ENCODE measurements at regions not wholly inside any gene's neighbourhood (a gene's known extent, or its start where the extent isn't known, plus 50 kb on each side); places are given as distances from the start of the nearest gene placed in this dataset.
A peak's percentile ranks its signal among the peaks of the same experiment; 100 is the strongest.

- no peak for DNase-seq (ENCODE audit: low spot score)
Observed at GRCh38 chr10:78247821-78248220, 214.2 kb downstream of the RPS24 start.

- DNase-seq (ENCODE audit: low spot score): no peak
Observed at GRCh38 chr10:78248651-78249464, 215.2 kb downstream of the RPS24 start.

DNA sequence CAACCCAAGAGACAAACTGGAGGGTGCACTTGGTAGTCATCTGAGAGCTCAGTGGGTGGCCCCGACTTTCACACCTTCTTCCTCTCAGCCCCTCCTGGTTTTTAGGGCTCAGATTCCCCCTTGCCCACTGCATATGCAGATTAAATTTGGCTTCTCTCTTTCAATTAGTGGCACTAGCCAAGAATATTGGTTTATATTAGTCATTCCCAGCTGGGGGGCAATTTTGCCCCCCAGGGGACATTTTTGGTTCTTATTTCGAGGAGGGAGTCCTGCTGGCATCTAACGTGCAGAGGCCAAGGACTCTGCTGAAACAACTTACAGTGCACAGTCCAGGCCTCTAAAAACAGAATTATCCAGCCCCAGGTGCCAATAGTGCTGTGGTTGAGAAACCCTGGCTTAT is 216.0 kb downstream of the RPS24 start:
- no peak for DNase-seq (ENCODE audit: low spot score)

- DNase-seq (ENCODE audit: low spot score): no peak
Observed at GRCh38 chr10:78250313-78251015, 216.8 kb downstream of the RPS24 start.

DNA sequence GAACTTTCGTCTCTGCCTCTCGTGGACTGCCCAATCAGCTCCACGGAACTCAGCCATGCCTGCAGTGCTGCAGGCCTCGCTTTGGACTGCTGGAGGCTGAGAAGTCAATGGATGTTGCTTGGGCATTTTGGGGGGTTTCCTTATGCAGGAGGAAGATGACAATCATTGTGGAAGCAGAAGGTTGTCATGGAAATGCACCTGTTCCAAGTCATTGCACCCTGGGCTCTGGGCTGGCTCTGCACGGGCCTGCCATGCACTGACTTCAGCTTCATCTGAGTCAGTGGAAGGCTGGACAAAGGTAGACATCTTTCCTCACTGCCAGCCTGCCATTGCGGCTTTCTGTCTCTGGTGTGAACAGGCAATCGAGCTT is 217.3 kb downstream of the RPS24 start:
- DNase-seq (ENCODE audit: low spot score): no peak

DNA sequence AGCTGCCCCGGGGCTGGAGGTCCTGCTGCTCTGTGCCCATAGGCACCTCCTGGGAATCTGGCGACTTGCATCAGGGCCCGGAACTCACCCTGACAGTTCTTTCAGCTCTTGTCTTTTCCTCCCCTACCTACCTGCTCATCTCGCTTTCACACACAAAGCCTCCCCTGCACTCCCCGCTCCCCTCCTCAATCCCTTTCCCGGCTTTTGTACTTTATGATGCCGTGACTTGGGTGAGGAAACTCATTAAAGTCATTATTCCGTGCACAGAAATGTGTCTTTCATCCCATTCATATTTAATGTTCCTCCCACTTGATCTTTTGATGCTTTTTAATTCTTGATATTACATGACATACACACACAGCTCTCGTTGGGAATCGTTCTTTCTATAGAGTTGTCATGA is 218.6 kb downstream of the RPS24 start:
- DNase-seq (ENCODE audit: low spot score): no peak

DNA sequence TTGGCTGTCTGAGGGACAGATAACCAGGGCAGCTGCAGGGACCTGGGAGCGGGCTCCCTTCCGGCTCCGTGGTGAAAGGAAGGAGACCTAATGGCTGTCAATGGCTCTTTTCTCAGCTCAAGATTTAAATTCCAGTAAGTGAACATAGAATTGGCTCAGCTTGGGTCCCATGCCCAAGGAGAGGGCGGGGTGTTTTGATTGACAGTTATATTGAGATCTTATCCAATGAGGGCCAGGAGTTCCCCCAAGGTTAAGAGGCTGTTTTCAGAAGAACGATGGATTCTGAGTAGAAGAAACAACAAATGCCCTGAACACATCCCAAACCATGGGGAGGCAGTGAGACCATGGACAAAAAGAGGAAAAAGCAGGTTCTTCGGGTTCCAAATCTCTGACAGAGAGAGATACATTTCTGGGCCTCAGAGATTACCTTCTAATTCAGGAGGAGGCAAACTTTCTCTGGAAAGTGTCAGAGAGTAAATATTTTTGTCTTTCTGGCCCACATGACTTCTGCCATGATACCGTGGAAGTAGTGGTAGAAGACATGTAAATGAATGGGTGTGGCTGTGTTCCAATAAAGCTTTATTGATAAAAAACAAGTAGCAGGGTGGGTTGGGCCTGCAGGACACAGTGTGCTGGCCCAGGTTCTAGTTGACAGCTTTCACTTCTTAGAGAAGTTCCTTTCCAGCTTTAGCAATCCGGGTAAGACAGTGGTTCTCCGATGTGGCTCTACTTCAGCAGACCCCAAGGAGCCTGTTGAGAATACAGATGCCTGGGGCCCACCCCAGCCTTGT is 219.6 kb downstream of the RPS24 start:
- no peak for DNase-seq (ENCODE audit: low spot score)

DNA sequence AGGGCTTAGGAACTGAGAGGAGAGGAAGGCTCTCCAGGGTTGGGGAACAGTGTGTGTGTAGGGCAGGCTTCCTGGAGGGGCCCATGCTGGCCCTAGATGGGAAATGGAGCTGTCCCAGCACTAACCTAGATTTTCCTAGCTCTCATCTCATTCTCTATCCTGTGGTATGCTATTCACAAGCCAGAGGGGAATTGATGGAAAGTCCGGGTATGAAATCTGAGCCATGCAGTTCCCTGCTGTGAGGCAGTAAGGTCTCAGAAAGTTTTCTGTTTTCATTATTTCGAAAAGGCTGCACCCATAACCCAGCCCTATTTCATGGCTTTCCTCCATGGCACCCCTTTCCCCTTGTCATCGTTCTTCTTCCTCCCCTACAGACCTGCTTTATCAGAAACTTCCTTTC is 220.3 kb downstream of the RPS24 start:
- DNase-seq (ENCODE audit: low spot score): no peak

DNA sequence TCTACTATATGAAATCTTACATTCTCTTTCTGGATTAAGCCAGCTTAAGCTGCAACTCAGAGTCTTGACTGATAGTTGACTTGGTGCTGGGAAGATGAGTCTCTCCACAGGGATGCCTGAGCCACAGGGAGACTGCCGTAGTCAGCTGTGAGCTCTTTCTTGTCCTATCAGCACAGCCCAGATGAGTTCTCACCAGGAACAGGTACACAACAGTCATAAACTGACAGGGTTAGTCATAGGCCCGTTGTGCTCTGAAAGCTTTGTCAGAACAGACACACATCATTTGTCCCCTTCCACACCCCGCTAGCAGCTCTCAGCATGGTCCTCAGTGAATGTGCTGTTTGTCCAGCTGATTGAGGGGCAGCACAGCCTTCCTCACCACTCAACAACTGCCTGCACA is 221.6 kb downstream of the RPS24 start:
- DNase-seq (ENCODE audit: low spot score): peak; percentile 44

DNA sequence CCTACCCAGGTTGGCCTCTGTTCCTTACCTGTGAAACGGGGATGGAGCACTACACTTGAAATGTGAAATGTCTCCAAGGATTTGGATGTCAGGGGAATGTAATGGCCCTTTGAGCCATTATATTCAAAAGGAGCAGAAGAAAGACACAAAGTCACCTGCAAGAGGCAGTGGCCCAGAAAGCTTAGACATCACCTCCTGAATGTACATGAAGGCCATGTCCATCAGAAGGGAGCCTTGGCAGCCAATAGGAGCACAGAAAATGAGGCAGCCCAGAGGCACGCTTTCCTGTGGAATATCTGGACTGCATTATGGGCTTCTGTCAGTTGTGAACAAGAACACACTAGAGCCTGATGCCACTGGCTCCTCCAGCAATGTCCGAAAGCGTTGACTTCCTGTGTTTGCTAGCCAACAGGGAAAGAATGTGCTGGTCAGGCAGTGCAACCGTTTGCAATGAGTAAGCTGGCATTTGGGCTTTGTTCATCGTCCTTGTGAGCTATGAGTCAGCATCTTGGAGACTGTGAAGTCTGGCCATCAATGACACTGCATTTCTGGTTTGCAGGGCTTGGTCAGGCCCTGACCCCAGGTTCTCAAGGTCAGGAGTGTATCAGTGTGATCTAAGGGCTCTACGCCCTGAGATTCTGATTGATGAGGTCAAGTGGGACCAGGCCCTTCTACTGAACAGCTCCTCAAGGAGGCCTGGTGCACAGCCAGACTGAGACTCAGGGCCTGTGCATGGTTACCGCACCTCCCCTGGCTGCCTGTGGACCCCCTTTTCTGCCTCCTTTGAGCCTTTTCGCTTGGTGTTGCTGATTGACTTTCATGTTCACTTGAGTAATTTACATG is 222.4 kb downstream of the RPS24 start:
- DNase-seq (ENCODE audit: low spot score): peak; percentile 98

GRCh38 chr10:78258323-78259030 is 224.8 kb downstream of the RPS24 start:
- DNase-seq (ENCODE audit: low spot score): no peak

- no peak for DNase-seq (ENCODE audit: low spot score)
Observed at GRCh38 chr10:78259391-78259790, 225.7 kb downstream of the RPS24 start.

DNA sequence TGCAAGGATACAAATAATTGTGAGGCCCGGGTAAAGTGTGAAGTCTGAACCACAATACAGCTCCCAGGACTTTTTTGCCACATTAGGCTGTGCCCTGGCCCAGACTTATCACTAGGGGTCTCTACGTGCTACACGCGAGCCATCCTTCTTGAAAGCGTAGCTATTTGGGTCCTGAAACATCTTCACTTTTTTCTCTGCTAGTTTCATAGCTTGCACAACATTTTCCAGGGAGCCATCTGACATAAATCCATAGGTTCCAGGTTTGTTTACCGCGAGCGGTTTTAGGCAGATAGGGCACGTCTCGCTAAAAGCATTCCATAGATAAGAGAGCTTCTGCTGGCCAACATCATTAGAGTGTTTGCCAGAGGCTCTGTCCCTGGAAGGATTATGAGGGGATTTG is 226.5 kb downstream of the RPS24 start:
- DNase-seq (ENCODE audit: low spot score): no peak

DNA sequence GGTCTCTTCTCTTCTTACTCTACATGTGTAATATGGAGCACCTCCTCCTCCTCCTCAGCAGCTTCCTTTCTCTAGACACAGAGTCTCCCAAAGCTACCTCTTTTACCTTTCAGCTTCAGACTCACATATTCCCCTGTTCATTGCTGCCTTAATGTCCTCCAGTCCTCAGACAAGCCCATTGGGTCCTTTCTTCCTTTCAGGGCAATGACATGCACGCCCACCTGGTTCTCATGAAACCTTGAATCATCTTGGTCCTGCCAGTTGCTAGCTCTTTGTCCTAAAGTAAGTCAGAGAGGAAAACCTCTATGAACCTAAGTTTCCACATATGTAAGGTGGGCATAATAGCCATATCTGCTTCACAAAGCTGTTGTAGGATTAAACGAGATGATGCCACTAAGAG is 227.0 kb downstream of the RPS24 start:
- no peak for DNase-seq (ENCODE audit: low spot score)

DNA sequence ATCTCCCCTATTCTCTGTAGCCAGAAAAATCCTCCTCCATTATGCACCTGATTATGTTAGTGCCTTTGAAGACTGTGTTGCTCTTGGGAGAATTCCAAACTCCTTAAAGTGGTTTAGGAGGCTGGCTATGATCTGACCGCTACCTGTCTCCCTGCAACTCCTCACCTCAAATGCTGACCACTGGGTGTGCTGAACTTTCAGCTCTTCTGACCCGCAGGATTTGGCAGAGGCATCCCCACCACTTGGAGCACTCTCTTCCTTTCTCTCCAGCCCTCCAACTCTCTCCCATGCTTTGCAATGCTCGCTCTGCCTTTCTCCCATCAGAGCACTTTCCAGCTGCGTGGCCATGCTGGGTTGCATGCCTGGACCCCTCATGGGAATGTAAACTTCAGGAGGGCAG is 227.6 kb downstream of the RPS24 start:
- DNase-seq (ENCODE audit: low spot score): no peak

- no peak for DNase-seq (ENCODE audit: low spot score)
Observed at GRCh38 chr10:78262860-78263259, 229.2 kb downstream of the RPS24 start.

- peak; percentile 58 for DNase-seq (ENCODE audit: low spot score)
Observed at GRCh38 chr10:78263521-78263988, 229.9 kb downstream of the RPS24 start.

DNA sequence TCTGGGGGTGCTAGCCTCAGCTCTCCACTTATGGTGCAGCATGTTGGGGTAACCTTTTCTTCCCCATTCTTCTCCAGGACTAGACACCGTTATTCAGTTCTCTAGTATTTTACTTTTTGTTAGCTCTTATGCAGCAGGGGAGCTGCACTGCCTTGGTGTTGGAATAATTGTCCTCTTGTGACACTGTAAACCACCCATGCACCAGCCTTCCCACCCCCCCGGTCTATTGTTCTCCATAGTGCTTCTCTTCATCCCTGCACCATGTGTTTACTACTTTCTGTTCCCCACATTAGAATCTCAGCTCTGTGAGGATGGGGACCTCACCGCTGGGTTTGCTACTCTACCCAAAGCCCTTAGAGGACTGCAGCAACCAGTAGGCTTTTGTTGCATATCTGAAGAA is 230.7 kb downstream of the RPS24 start:
- no peak for DNase-seq (ENCODE audit: low spot score)

DNA sequence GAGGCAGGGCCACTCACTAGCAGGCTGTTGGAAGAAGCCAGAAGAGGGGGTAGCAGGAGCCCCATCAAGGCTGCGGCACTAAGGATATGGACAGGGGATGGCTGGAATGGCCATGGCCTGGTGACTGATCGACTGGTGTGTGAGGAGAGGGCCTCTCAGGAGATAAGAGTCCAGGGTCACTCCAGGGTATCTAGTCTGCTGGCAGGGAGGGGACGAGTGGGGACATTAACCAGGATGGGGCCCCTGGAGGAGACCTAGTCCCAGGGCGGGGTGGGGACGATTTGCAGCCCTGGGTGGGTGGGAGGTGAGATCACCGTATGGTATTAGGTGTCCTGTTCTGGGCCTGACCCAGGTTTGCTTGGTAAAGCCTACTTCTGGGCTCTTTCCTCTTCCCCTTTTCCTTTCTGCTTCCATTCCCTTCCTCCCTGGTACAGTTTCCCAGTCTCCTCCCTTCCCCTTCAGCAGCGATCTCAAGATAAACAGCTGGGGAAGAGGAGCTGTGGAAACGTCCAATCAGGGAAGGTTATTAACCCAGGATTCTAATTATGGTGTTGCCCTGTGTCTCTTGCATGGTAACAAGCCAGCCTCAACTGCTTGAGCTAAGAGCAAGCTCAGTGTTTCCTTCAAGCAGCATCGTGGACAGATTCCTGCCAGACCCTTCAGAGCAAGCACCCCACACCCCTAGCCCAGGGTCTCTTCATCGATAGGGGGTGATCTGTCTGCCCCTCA is 233.2 kb downstream of the RPS24 start:
- DNase-seq (ENCODE audit: low spot score): no peak

DNA sequence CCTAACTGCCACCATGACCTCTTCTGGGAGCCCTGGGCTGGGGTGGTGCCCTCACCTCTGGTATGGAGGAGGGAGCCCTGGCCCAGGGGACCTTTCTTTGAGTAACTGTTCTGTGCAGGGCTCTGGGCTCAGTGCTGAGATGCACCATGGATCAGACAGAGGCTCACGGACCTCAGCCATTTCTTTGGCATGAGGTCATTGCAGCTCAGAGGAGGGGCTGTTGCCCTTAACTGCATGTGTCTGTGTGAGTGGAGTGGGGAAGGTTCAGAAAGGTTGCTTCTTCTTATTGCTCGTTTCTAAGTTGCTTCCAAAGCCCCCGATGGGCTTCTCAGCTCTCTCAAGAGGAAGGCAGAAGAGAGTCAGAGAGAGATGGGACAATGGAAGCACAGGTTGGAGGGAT is 233.9 kb downstream of the RPS24 start:
- DNase-seq (ENCODE audit: low spot score): no peak

Measured in A172 (cell line).